GM12891 (cell line): ENCODE measurements at regions not wholly inside any gene's neighbourhood (a gene's known extent, or its start where the extent isn't known, plus 50 kb on each side); places are given as distances from the start of the nearest gene placed in this dataset.
"Not testable (repeated sequence)": the region's sequence is repeated elsewhere in the genome, so short reads cannot be mapped to it uniquely, and the experiment has no call there.

Experiments
- DNase-seq: peaks from one replicate; pipeline ENCODE4 v3.0.0; 2011; ENCODE audit warnings: low spot score; ENCODE audit not compliant: insufficient read length
- FAIRE-seq: peaks from 2 replicates; lab custom pipeline; 2011; peaks lifted over from hg19 to GRCh38; lab: Jason Lieb, UNC
- PAX5 ChIP-seq: IDR thresholded peaks from 2 replicates; pipeline ENCODE4 v1.6.1; 2011; ENCODE audit warnings: low read length, moderate library complexity, mild to moderate bottlenecking; ENCODE audit not compliant: insufficient read depth, severe bottlenecking
- POLR2A ChIP-seq: IDR thresholded peaks from 2 replicates; pipeline ENCODE4 v1.6.1; 2011; ENCODE audit warnings: low read depth, low read length, control low read depth
- POLR2AphosphoS5 ChIP-seq: IDR thresholded peaks from 2 replicates; pipeline ENCODE4 v1.6.1; 2011; ENCODE audit warnings: low read depth, low read length, control low read depth
- POU2F2 ChIP-seq: IDR thresholded peaks from 2 replicates; pipeline ENCODE4 v1.6.1; 2011; ENCODE audit warnings: low read depth, mild to moderate bottlenecking, control low read depth, low read length, moderate library complexity
- SPI1 ChIP-seq: IDR thresholded peaks from 2 replicates; pipeline ENCODE4 v1.6.1; 2011; ENCODE audit warnings: low read depth, low read length, control low read depth
- TAF1 ChIP-seq: IDR thresholded peaks from 2 replicates; pipeline ENCODE4 v1.6.1; 2011; ENCODE audit warnings: low read depth, low read length, control low read depth

DNA sequence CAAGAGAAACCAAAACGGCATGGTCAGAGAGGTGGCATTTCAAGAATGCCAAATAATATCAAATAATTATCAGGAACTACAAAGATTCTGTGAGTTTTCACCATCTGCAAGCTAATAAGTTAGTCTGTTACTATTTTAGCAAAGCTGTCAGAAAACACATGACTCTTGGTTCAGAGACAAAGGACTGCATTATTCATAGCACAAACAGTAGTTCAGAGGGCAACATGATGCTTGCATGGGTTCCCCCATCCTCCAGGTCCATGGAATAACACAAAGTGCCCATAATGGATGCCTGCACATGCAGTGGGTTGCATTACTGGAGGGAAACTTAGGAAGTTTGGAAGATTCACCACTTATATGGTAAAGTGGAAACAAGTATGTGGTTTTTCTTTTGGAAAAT, 228.8 kb upstream of the ALCAM start:
- TF ChIP-seq TAF1 (no peak), POLR2AphosphoS5 (no peak), POU2F2 (no peak)
- FAIRE-seq, result no peak
- DNase-seq, result no peak

DNA sequence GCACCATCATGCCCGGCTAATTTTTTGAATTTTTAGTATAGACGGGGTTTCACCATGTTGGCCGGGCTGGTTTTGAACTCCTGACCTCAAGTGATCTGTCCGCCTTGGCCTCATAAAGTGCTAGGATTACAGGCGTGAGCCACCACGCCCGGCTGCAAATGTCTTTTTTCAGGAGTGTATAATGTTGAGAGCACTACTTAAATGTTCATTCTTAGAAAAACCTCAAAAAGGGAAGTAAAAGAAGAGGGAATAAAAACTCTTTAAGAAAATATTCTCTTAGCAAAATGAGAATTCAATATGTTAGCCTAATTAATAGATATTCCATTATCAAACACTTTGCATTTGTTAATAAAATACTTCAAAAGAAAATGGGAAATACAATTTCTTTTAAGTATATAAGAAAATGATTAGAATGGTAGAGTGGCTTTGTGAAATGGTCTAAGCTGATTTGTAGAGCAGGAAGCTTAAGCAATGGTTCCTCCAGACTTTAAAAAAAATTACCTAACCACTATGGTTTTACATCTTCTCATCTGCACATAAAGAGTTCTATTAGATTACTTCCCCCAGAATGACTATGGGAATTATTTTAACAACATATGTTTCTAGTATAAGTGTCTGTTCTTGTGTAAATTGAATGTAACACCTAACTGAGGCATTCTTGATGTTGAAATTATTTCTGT, 226.7 kb upstream of the ALCAM start:
- DNase-seq (no peak), FAIRE-seq (no peak)
- TF ChIP-seq POLR2A, result no peak
- no peak for TF ChIP-seq POU2F2
- TF ChIP-seq PAX5, result no peak
- no peak for TF ChIP-seq POLR2AphosphoS5
- TF ChIP-seq TAF1, result no peak
- TF ChIP-seq SPI1, result no peak

DNA sequence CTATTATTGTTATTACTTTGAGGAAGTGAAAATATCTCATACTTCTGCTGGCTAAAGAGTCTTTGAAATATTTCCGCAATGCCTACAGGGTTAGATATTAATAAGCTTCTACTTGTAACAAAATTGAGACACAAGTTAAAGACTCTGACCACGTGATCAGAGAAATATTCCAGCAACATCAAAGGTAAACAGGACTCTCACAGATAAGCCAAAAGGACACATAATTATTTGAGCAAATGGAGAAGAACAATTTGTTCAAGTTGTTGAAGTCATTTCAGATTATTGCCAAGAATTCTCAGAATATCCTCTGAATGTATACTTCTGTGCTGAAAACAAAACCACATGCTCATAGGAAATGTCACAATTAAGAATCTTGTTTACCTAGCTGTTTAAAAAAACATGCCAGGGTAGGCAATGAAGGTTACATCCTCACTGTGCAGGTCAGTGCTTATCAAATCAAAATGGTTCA, 225.8 kb upstream of the ALCAM start:
- DNase-seq (no peak), FAIRE-seq (no peak)
- TF ChIP-seq SPI1 (peak; percentile 24; the same call in 1 of the 2 replicates), POLR2A (no peak)

DNA sequence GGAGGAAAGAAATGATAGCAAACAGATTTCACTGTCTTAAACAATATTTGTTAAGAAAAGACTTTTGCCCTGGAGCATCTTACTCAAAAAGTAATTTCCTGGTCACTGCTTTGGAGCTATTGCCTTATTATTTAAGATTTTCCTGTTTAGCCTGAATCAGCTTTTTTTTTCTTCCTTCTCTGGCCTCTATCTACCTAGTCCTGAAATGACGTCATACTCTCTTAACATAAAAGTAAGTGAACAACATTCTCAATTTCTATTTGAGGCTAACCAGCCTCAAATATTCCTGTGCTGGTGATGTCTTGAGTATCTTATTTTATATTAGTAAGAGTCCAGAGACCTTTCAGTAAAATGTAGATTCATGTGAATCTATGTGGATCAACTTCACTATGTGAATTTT, 221.9 kb upstream of the ALCAM start:
- FAIRE-seq, result no peak
- no peak for DNase-seq
- TF ChIP-seq POLR2AphosphoS5 (no peak), SPI1 (no peak), TAF1 (no peak), PAX5 (no peak), POU2F2 (no peak), POLR2A (no peak)

DNA sequence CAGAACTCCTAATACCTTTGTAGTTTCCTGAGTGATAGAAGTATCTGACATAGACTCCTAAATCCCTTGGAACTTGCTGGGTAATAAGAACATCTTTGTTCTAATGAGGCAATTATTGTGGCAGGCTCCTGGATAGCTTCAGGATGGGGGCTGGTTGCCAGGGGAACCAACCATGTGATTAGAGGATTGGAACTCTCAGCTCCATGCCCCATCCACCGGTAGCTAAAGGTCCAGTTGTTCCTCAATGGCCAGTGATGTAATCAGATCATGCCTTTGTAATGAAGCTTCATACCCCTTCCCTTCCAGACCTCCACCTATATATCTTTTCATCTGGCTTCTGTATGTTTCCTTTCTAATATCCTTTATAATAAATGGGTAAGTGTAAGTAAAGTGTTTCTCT, 221.2 kb upstream of the ALCAM start:
- DNase-seq (no peak), FAIRE-seq (no peak)
- no peak for TF ChIP-seq POLR2AphosphoS5
- TF ChIP-seq SPI1, result no peak
- no peak for TF ChIP-seq POLR2A
- TF ChIP-seq TAF1, result no peak
- no peak for TF ChIP-seq PAX5
- no peak for TF ChIP-seq POU2F2

DNA sequence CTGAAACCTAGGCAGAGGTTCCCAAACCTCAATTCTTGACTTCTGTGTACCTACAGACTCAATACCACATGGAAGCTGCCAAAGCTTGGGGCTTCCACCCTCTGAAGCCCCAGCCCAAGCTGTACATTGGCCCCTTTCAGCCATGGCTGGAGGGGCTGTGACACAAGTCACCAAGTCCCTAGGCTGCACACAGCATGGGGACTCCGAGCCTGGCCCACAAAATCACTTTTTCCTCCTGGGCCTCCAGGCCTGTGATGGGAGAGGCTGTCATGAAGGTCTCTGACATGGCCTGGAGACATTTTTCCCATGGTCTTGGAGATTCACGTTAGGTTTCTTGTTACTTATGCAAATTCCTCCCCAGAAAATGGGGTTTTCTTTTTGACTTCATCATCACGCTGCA, 217.5 kb upstream of the ALCAM start:
- not testable (repeated sequence) for DNase-seq, FAIRE-seq

DNA sequence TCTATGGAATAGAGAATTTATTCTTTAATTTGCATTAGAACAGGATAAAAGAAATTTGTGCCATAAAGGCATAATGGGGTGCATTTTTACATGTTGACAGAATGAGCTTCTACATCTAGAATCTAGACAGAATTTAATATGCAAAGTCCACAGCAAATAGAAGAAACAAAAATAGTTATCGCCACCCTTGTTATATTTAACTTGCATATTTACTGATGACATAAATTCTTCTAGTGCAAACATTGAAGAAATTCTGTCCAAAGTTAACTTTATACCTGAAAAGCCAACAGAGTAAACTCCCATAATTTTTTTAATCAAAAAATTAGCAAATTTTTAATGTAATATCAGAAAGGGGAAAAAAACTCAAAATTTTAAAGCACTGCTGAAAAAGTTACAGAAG, 213.7 kb upstream of the ALCAM start:
- TF ChIP-seq POLR2A (no peak), POU2F2 (no peak), PAX5 (no peak), SPI1 (no peak), POLR2AphosphoS5 (no peak), TAF1 (no peak)
- FAIRE-seq (no peak), DNase-seq (no peak)

DNA sequence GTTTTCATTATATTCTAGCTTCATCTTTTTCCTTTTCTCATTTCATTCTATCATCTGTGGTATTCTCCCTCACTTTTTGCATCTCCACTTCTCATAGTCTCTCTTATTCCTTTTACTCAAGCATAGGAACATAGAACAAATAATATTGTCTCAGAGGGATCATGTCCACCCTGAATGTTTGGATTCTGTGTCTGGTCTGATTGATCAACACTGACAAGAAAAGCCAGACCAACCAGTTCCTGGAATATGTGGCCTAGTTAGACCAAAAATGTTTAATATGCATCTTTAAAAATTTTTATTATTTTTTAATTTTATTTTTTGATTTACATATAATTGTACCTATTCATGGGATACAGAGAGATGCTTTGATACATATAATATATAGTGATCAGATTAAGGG, 212.0 kb upstream of the ALCAM start:
- FAIRE-seq (no peak), DNase-seq (no peak)
- TF ChIP-seq POLR2A, result no peak
- TF ChIP-seq POLR2AphosphoS5, result no peak
- no peak for TF ChIP-seq SPI1
- no peak for TF ChIP-seq POU2F2
- TF ChIP-seq PAX5, result no peak
- no peak for TF ChIP-seq TAF1

DNA sequence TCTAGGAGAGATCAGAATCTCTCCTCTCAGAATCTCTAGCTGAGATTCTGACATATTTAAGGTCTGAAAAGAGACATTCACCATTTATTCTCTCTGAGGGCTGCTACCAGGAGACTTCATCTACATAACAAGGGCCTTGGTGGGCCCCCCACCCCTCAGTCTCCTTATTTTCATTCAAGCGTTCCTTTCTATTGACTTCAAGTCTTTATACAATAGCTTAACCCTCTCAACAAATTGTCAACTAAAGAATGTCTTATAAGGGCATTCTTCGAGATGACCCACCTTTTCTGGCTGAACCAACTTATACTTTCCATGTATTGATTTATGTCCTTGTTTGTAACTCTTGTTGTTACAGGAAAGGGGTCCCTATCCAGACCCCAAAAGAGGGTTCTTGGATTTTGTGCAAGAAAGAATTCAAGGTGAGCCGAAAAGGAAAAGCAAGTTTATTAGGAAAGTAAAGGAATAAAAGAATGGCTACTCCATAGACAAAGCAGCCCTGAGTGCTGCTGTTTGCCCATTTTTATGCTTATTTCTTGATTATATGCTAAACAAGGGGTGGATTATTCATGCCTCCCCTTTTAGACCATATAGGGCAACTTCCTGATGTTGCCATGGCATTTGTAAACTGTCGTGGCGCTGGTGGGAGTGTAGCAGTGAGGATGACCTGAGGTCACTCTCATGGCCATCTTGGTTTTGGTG, 209.5 kb upstream of the ALCAM start:
- FAIRE-seq (peak; percentile 67), DNase-seq (no peak)
- TF ChIP-seq POU2F2 (no peak), POLR2A (no peak), SPI1 (no peak)

DNA sequence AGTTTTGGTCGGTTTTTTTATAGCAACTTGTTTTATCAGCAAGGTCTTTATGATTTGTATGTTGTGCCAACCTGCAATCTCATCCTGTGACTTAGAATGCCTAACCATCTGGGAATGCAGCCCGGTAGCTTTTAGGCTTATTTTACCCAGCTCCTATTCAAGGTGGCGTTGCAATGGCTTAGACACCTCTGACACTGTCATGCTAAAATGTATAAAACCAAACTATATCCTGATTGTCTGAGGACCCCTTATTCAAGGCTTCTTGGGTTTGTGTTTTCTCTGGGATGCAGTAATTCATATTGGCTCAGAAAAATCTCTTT, 209.0 kb upstream of the ALCAM start:
- no peak for FAIRE-seq
- DNase-seq, result no peak
- no peak for TF ChIP-seq POLR2AphosphoS5
- TF ChIP-seq POU2F2, result no peak
- no peak for TF ChIP-seq PAX5
- TF ChIP-seq SPI1, result no peak
